ENCODE measurements at regions not wholly inside any gene's neighbourhood (a gene's known extent, or its start where the extent isn't known, plus 50 kb on each side); places are given as distances from the start of the nearest gene placed in this dataset.
"Not testable (repeated sequence)": the region's sequence is repeated elsewhere in the genome, so short reads cannot be mapped to it uniquely, and the experiment has no call there.

DNA sequence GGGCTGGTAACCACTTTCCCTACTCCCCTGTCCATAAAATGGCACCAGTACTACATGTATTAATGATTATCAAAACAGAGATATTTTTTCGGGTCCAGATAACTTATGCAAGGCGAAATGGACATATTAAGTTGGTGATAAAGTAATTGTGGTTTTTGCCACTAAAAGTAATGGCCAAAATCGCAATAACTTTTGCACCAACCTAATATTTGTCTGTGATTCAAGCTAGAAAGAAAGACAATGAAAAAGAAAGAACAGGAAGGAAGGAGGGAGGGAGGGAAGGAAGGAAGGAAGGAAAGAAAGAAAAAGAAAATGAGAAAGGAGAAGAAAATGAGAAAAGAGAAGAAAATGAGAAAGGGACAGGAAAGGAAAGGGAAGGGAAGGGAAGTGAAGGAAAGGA is 922.9 kb downstream of the TBC1D32 start:
- no peak for DNase-seq
- in situ Hi-C loops (cut with MboI; ENCODE audit: low pct_unique_long_range_greater_than_20kb, low sequenced_read_pairs) = no loop called here

- in situ Hi-C loops (cut with MboI; ENCODE audit: low pct_unique_long_range_greater_than_20kb, low sequenced_read_pairs) = no loop called here
- DNase-seq = no peak
Measured at GRCh38 chr6:120410586-120410985, 923.7 kb downstream of the TBC1D32 start.

GRCh38 chr6:120407696-120408095 is 926.6 kb downstream of the TBC1D32 start:
- DNase-seq = no peak
- in situ Hi-C loops (cut with MboI; ENCODE audit: low pct_unique_long_range_greater_than_20kb, low sequenced_read_pairs) = no loop called here

DNA sequence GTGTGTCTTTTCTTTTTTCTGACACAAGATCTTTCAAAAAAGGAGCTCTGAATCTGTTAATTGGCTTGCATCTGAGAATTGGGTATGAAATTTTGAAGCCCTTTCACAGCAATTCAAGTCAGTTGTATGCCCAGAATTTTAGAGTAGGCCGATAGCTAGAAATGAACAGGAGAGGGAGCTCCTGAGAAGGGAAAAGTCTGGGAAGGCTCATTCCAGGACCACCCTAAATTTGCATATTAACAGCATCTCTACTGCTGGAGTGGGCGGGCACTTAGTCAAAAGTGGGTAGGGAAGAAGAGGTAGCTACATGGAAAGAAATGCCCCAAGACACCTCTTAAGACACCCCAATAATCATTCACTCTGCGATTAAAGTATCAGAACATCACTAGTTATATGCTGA is 928.3 kb downstream of the TBC1D32 start:
- in situ Hi-C loops (cut with MboI; ENCODE audit: low pct_unique_long_range_greater_than_20kb, low sequenced_read_pairs) = no loop called here
- peak; percentile 5 for DNase-seq

DNA sequence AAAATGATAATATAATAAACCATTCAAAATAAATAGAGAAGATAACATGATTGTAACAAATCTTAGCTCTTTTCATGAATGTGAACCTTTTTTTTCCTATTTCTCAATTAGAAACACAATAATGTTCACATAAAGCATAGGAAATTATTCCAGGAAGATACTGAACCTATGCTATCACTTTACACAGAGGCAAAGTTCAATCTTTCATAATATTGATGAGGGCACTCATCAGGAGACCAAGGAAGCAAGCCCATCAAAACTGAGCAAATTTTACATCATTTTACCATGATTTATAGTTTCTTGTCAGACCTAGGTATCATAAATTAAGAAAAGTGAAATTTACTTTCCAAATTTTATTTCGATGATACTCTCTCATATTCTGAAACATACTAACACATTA is 938.5 kb downstream of the TBC1D32 start:
- in situ Hi-C loops (cut with MboI; ENCODE audit: low pct_unique_long_range_greater_than_20kb, low sequenced_read_pairs) = no loop called here
- no peak for DNase-seq

DNA sequence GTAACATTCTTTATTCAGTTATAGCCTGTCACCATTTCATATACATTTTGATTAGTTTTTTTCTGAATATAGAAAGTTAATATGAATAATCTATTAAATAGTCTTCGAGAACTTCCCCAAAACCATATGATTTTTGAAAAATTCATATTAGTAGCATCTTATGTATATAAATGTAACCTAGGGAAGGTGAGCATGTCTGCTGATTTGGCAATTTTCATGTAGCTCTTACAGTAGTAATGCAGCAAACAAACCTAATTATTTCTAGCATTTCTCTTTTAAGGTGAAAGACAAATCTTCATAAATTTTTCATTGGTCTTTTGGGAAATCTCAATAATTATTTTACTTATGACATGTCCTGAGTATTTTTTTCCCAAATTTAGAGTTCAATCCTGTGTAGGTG is 939.0 kb downstream of the TBC1D32 start:
- in situ Hi-C loops (cut with MboI; ENCODE audit: low pct_unique_long_range_greater_than_20kb, low sequenced_read_pairs) = no loop called here
- no peak for DNase-seq

- no peak for DNase-seq
- in situ Hi-C loops (cut with MboI; ENCODE audit: low pct_unique_long_range_greater_than_20kb, low sequenced_read_pairs) = no loop called here
Measured at GRCh38 chr6:120392941-120393340, 941.3 kb downstream of the TBC1D32 start.

DNA sequence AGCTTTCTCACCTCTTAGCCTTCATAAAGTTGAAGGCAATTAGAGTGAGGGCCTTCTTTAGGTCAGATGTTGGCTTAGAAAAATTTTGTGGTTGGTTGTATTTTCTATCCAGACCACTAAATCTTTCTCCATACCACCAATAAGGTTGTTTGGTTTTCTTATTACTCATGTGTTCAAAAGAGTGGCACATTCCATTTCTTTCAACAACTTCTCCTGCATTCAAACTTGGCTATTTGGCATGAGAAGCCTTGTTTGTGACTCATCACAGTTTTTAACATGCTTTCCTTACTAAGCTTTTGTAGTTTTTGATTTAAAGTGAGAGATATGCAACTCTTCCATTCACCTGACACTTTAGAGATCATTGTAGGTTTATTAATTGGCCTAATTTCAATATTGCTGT is 949.6 kb downstream of the TBC1D32 start:
- in situ Hi-C loops (cut with MboI; ENCODE audit: low pct_unique_long_range_greater_than_20kb, low sequenced_read_pairs) = no loop called here

DNA sequence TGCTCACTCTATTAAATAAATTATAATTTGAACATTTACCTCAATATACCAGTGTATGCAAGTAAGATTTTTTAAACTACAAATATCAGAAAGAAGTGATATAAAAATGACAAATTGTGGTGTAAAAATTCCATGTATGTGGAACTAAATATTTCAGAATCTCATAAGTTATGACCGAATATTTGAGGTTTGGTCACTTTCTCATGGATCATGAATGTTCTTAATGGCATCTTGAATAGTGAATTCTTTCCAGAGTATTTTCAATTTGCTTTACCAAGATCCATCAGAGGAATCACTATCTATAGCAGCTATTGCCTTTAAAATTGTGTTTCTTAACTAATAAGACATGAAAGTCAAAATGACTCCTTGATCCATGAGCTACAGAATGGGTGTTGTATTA is 950.6 kb downstream of the TBC1D32 start:
- in situ Hi-C loops (cut with MboI; ENCODE audit: low pct_unique_long_range_greater_than_20kb, low sequenced_read_pairs) = no loop called here
- no peak for DNase-seq

More for the DNA sequence above, 949.6 kb downstream of the TBC1D32 start:
- DNase-seq = no peak

DNA sequence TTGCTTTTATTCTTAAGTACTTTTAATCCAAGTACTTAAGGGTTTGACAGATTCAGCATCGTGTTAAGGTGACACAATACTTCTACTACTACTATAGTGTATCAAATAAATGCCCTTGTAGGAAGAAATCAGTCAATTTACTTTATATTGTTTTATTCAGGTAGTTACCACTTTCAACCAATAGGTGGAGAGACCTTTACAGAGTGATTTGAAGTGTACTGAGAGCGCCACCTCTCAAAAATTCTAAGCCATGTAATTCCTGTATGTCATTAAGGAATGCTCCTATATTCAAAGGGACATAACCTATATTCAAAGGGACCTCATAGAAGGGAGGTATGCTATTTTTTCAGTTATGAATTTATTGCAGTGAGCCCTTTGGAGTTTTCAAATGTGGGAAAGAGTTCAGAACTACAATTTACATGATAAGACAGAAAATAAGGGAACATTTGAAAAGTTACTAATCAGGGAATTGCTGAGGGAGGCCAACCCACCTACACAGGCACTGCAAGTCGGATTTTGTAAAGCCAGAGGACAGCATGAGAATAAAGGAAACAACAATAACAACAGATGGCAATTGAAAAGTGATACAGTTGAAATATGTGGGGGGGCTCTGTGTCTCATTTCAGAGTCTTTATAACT is 955.6 kb downstream of the TBC1D32 start:
- peak; percentile 45 for DNase-seq
- in situ Hi-C loops (cut with MboI; ENCODE audit: low pct_unique_long_range_greater_than_20kb, low sequenced_read_pairs) = no loop called here

- in situ Hi-C loops (cut with MboI; ENCODE audit: low pct_unique_long_range_greater_than_20kb, low sequenced_read_pairs) = no loop called here
- no peak for DNase-seq
Measured at GRCh38 chr6:120373185-120373584, 961.1 kb downstream of the TBC1D32 start.

DNA sequence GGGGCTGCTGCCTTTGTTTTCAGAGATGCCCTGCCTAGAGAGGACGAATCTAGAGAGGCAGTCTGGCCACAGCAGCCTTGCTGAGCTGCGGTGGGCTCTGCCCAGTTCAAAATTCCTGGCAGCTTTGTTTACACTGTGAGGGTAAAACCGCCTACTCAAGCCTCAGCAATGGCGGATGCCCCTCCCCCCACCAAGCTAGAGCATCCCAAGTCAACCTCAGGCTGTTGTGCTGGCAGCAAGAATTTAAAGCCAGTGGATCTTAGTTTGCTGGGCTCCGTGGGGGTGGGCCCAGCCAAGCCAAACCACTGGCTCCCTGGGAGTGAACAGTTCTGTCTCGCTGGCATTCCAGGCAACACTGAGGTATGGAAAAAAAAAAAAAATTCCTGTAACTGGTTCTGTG is 970.9 kb downstream of the TBC1D32 start:
- no peak for DNase-seq
- in situ Hi-C loops (cut with MboI; ENCODE audit: low pct_unique_long_range_greater_than_20kb, low sequenced_read_pairs) = no loop called here

DNA sequence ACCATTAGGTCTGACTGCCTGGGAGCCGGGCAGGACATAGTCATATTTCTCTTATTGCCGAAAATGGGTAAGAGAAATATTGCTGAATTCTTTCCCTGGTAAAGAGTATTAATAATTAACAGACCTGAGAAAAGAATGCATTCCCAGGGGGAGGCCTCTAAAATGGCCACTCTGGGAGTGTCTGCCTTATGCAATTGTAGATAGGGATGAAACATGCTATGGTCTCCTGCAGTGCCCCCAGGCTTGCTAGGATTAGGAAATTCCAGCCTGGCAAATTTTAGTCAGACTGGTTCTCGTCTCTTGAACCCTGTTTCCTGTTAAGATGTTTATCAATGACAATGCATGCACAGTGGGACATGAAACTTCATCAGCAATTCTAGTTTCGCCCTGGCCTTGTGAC is 975.7 kb downstream of the TBC1D32 start:
- in situ Hi-C loops (cut with MboI; ENCODE audit: low pct_unique_long_range_greater_than_20kb, low sequenced_read_pairs); DNase-seq: not testable (repeated sequence)

GRCh38 chr6:120357447-120357846 is 976.8 kb downstream of the TBC1D32 start:
- DNase-seq = no peak
- in situ Hi-C loops (cut with MboI; ENCODE audit: low pct_unique_long_range_greater_than_20kb, low sequenced_read_pairs) = no loop called here

DNA sequence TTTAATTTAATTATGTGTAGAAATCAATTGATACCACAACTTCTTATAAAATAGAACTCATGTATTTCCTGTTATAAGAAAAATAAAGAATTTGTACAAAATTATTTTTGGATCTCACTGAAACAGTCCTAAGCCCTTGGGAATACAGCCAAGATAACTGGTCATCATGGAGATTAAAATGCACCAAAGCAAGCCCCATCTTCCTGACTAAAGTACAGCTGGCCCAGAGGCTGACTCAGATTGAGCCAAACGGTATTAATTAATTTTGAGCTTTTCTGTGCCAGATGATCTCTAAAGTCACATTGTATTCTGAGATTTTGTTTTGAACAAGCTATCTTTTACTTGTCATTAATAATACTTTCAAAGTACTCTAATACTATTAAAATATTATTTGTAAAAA is 978.5 kb downstream of the TBC1D32 start:
- in situ Hi-C loops (cut with MboI; ENCODE audit: low pct_unique_long_range_greater_than_20kb, low sequenced_read_pairs) = no loop called here

DNA sequence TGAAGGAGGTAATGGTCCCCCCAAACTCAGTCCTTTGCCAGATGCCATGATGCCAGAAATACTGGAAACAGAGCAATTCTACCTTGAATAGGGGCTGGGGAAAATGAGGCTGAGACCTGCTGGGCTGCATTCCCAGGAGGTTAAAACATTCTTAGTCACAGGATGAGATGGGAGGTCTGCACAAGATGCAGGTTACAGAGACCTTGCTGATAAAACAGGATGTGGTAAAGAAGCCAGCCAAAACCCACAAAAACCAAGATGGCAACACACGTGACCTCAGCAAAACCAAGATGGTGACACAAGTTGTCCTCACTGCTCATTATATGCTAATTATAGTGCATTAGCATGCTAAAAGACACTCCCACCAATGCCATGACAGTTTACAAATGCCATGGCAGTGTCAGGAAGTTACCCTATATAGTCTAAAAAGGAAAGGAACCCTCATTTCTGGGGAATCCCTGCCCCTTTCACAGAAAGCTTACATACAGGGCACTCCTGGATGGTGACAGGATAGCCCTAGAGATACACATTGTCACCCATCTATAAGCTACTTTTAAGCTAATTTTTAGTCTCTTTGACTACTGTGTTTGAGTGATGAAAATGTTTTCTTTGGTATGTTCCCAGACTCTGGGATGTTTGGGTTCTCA is 979.7 kb downstream of the TBC1D32 start:
- peak; percentile 11 for DNase-seq
- in situ Hi-C loops (cut with MboI; ENCODE audit: low pct_unique_long_range_greater_than_20kb, low sequenced_read_pairs) = no loop called here

More for the DNA sequence above, 978.5 kb downstream of the TBC1D32 start:
- DNase-seq = no peak

- no peak for DNase-seq
- in situ Hi-C loops (cut with MboI; ENCODE audit: low pct_unique_long_range_greater_than_20kb, low sequenced_read_pairs) = no loop called here
Measured at GRCh38 chr6:120352491-120352890, 981.8 kb downstream of the TBC1D32 start.

DNA sequence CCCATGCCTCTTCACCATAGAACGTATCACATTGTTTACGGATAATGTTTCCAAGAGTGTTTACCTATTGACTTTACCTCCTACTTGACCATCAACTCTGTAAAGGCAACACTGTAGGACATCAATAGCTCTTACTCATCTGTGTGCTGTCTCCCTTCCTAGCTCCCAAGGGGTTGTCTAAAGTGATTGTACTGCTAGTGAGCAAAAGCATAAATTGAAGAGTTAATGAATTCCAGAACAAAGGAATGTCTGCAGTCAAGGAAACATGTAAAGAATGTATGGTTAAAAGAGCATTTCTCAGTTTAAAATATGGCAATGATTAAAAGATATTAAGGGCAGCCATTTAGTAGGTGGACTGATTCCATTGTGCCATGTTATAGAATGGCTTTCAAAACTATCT is 985.4 kb downstream of the TBC1D32 start:
- in situ Hi-C loops (cut with MboI; ENCODE audit: low pct_unique_long_range_greater_than_20kb, low sequenced_read_pairs) = no loop called here
- DNase-seq = no peak

DNA sequence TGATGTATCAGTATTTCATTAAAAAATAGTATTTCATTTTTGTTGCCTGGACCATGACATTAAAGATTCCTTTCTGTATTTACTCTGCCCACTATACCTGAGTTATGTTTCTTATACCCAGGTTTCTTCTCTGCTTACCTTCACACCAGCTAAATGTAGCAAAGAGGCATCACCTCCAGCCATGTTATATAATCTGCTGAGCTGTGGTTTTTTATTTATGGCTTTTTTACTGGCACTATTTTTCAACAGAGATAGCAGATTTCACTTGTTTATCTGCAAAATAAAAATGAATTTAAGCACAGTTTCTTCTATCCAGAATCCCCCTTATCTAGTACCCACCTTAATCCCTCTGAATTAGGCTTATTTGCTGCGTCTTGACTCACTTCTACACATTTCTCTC is 979.0 kb upstream of the MAN1A1 start:
- in situ Hi-C loops (cut with MboI; ENCODE audit: low pct_unique_long_range_greater_than_20kb, low sequenced_read_pairs) = no loop called here
- DNase-seq = no peak

DNA sequence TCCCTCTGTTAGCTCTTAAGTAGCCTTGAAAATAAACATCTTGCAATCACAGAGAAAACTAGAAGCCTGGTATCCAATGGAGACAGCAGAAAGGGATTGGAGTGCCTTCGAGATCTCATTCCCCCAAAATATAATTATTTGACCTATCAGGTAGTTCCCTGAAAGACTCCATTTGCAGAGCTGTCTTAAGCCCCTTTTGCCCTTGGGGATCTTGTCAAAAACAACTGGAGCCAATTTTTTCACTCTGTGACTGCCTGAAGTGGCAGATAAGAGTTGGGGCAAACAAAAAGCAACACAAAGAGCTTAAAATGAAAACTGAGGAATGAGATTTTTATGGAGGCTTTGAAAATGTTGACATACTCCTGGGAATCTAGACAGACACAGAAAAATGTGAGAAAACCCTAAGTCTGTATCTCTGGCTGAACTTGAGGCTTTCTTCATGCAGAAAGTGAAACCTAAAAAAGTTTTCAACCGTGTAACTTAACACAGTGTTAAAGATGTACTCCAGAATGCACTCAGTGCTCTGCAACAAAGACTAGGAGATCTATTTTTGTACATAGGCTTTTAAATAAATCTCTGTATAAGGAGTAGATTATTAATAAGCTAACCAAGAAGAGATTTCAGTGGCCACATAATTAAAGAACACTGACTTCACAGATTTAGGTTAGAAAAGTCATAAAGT is 971.1 kb upstream of the MAN1A1 start:
- in situ Hi-C loops (cut with MboI; ENCODE audit: low pct_unique_long_range_greater_than_20kb, low sequenced_read_pairs) = no loop called here
- no peak for DNase-seq

DNA sequence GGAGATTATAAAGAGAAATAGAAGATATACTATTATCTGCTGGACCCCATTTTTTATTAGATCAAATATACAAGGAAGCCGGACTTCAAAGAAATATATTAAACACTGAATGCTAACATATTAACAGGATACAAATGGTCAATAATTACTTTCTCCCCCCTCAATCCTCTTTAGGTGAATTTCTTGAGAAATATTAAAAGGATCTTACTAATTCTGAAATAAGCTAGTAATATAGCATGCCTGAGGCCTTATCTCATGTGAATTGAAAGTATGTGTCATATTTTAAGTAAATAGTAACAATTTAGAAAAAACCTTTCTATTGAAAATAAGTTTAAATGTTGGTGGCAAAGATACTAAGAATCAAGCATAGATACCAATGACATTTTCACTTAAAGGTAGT is 954.7 kb upstream of the MAN1A1 start:
- in situ Hi-C loops (cut with MboI; ENCODE audit: low pct_unique_long_range_greater_than_20kb, low sequenced_read_pairs) = no loop called here
- no peak for DNase-seq

All from KBM-7 (cell line).